HFFc6 (cell line): ENCODE measurements at regions not wholly inside any gene's neighbourhood (a gene's known extent, or its start where the extent isn't known, plus 50 kb on each side); places are given as distances from the start of the nearest gene placed in this dataset.

Experiments used
- DNase-seq: peaks from one replicate; pipeline ENCODE4 v3.0.0-alpha.2; 2018
- H3K27ac Mint-ChIP-seq: 2 replicates; pipeline ENCODE4 v1.8.0; 2020; ENCODE audit warnings: mild to moderate bottlenecking, mixed read lengths
- H3K27me3 Mint-ChIP-seq: 2 replicates; pipeline ENCODE4 v1.8.0; 2021; ENCODE audit warnings: mild to moderate bottlenecking, moderate library complexity, mixed read lengths; ENCODE audit not compliant: insufficient read depth
- H3K36me3 Mint-ChIP-seq: 2 replicates; pipeline ENCODE4 v1.8.0; 2021; ENCODE audit warnings: low read depth, mixed read lengths
- H3K4me1 Mint-ChIP-seq: 2 replicates; pipeline ENCODE4 v1.8.0; 2020; ENCODE audit warnings: low read depth, mixed read lengths
- H3K4me3 Mint-ChIP-seq: 2 replicates; pipeline ENCODE4 v1.8.0; 2020; ENCODE audit warnings: mild to moderate bottlenecking, moderate library complexity, mixed read lengths
- H3K9me3 Mint-ChIP-seq: 2 replicates; pipeline ENCODE4 v1.8.0; 2020; ENCODE audit warnings: mild to moderate bottlenecking, mixed read lengths
- TF ChIP-seq, protein P1 (sequence below): fragments of 200-600 bp; sonication (generic); IDR thresholded peaks from 2 replicates; pipeline ENCODE4 v1.5.0; 2021; ENCODE audit warnings: antibody characterized with exemption, mild to moderate bottlenecking

DNA sequence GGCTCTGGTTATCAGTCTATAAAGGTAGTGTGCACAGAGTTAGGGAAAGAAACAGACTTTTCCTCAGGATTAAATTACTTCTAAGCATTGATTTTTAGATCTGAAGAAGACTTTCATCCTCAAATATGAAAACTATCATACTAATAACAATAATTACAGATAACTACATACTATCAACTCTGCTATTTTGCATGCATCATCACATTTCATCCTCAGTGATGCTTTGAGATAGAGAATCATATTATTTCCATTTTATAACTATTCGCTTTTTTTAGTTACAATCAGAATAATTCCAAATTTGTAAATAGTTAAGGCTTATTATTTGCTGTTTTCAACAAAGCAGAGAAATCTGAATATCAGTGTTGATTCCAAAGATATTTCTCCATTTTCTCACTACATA is 239.2 kb downstream of the MEIS1 start:
- no peaks in the 10 kb centered on the region for H3K36me3 Mint-ChIP-seq
- H3K9me3 Mint-ChIP-seq, result no peaks in the 10 kb centered on the region
- no peak for DNase-seq
- H3K27ac Mint-ChIP-seq, result no peak overlapping the region
- TF ChIP-seq, protein P1, sequence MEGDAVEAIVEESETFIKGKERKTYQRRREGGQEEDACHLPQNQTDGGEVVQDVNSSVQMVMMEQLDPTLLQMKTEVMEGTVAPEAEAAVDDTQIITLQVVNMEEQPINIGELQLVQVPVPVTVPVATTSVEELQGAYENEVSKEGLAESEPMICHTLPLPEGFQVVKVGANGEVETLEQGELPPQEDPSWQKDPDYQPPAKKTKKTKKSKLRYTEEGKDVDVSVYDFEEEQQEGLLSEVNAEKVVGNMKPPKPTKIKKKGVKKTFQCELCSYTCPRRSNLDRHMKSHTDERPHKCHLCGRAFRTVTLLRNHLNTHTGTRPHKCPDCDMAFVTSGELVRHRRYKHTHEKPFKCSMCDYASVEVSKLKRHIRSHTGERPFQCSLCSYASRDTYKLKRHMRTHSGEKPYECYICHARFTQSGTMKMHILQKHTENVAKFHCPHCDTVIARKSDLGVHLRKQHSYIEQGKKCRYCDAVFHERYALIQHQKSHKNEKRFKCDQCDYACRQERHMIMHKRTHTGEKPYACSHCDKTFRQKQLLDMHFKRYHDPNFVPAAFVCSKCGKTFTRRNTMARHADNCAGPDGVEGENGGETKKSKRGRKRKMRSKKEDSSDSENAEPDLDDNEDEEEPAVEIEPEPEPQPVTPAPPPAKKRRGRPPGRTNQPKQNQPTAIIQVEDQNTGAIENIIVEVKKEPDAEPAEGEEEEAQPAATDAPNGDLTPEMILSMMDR, result no peak
- H3K4me3 Mint-ChIP-seq, result no peak overlapping the region
- peaks cover 4% of the 10 kb centered on the region; the same call in 1 of the 2 replicates for H3K27me3 Mint-ChIP-seq
- no peaks in the 10 kb centered on the region for H3K4me1 Mint-ChIP-seq

DNA sequence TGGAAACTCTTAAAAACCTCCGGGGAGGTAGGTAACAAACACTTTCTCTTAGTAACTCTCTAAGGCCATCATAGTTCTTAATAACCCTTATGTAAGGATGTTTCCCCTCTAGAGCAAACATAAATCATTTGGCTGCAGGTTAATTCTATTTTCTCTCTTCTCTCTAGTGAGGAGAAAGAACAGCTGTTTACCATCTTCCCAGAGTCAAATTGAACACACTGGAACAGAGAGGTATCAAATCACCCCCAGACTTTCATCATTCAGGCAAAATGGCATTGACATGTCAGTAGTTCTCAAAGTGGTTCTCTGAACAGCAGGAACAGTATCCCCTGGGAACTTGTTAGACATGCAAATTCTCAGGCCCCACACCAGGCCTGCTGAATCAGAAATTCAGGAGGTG is 240.7 kb downstream of the MEIS1 start:
- H3K36me3 Mint-ChIP-seq, result no peaks in the 10 kb centered on the region
- H3K27ac Mint-ChIP-seq, result no peak overlapping the region
- peaks cover 4% of the 10 kb centered on the region; the same call in 1 of the 2 replicates for H3K27me3 Mint-ChIP-seq
- TF ChIP-seq, protein P1, result no peak
- H3K9me3 Mint-ChIP-seq, result no peaks in the 10 kb centered on the region
- H3K4me3 Mint-ChIP-seq, result no peak overlapping the region
- DNase-seq, result no peak
- H3K4me1 Mint-ChIP-seq, result no peaks in the 10 kb centered on the region

DNA sequence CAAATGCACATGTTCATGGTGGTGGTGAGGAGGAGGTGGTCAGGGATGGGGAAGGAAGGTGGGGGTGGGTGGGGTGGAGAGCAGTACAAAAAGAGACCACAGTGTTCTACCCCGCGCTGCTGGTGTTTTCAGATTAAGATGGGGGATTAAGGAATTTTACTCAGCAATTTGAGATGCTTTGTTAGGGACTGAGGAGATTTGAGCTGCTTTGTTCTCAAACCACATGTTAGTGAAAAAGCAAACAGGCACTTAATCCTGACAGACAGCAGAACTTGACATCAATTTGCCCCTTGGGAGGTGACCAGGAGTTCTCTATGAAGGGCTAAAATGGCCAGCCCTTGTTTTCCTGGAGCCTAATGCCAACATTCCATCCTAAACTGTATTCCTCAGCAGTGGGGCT is 244.5 kb downstream of the MEIS1 start:
- H3K36me3 Mint-ChIP-seq, result no peaks in the 10 kb centered on the region
- no peak for DNase-seq
- no peak overlapping the region for H3K4me3 Mint-ChIP-seq

DNA sequence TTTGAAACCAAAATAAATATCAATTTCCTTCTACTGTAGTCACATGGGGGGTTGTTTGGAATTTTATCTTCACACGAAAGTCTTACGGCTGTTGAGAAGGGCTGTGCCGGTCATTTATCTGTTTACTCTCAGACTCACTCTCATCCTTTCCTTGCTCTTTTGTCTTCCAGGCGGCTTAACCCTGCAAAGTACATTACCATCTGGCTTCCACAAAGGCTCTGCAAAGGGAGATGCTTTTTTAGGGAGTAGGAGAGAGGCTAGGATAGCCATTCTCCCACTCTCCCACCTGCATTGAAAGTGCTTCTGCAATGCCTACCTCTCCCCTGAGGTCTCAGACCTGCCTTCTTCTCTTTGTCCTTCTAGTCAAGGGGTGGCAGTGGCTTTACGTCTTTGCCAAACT is 247.6 kb downstream of the MEIS1 start:
- no peak overlapping the region for H3K4me3 Mint-ChIP-seq
- no peak for DNase-seq
- 0 out of 2 replicates have a peak, but pooled peaks cover 2% of the 10 kb centered on the region for H3K27me3 Mint-ChIP-seq
- H3K36me3 Mint-ChIP-seq, result no peaks in the 10 kb centered on the region
- H3K27ac Mint-ChIP-seq, result no peak overlapping the region
- peaks cover 8% of the 10 kb centered on the region for H3K4me1 Mint-ChIP-seq
- TF ChIP-seq, protein P1, result no peak
- no peaks in the 10 kb centered on the region for H3K9me3 Mint-ChIP-seq

More for the DNA sequence above, 244.5 kb downstream of the MEIS1 start:
- TF ChIP-seq, protein P1, result no peak
- peaks cover 6% of the 10 kb centered on the region; the same call in 1 of the 2 replicates for H3K27me3 Mint-ChIP-seq
- H3K4me1 Mint-ChIP-seq, result peaks cover 2% of the 10 kb centered on the region
- H3K27ac Mint-ChIP-seq, result no peak overlapping the region
- no peaks in the 10 kb centered on the region for H3K9me3 Mint-ChIP-seq

- Mint-ChIP-seq H3K4me1 (peaks cover 8% of the 10 kb centered on the region), H3K27ac (no peak overlapping the region), H3K4me3 (no peak overlapping the region), H3K36me3 (no peaks in the 10 kb centered on the region), H3K27me3 (0 out of 2 replicates have a peak, but pooled peaks cover 2% of the 10 kb centered on the region), H3K9me3 (no peaks in the 10 kb centered on the region)
- TF ChIP-seq, protein P1, result no peak
- DNase-seq, result no peak
Measured at GRCh38 chr2:66683064-66683463, 248.1 kb downstream of the MEIS1 start.

- Mint-ChIP-seq H3K9me3 (no peaks in the 10 kb centered on the region), H3K4me3 (no peak overlapping the region), H3K27ac (no peak overlapping the region), H3K27me3 (0 out of 2 replicates have a peak, but pooled peaks cover 2% of the 10 kb centered on the region), H3K4me1 (peaks cover 8% of the 10 kb centered on the region), H3K36me3 (no peaks in the 10 kb centered on the region)
- TF ChIP-seq, protein P1, result no peak
- DNase-seq, result no peak
Measured at GRCh38 chr2:66683599-66683998, 248.7 kb downstream of the MEIS1 start.
